ENCODE measurements at regions not wholly inside any gene's neighbourhood (a gene's known extent, or its start where the extent isn't known, plus 50 kb on each side); places are given as distances from the start of the nearest gene placed in this dataset.
"Not testable (repeated sequence)": the region's sequence is repeated elsewhere in the genome, so short reads cannot be mapped to it uniquely, and the experiment has no call there.

- 0 out of 2 replicates have a peak, but pooled peaks have one; percentile 5 for TF ChIP-seq CTCF (conservative IDR thresholded peaks at IDR 0.05; ENCODE audit: low read depth)
- no peak for DNase-seq (ENCODE audit: low spot score)
- ChIA-PET POLR2A (ENCODE audit: low non-redundant PET) (no interaction called here), CTCF (no interaction called here)
- H3K27ac ChIP-seq, result no peak overlapping the region
These were observed 177.9 kb upstream of the ZNF184 start for GRCh38 chr6:27650620-27651370.

GRCh38 chr6:27644528-27644927, 171.6 kb upstream of the ZNF184 start:
- no peak for DNase-seq (ENCODE audit: low spot score)
- TF ChIP-seq CTCF (conservative IDR thresholded peaks at IDR 0.05; ENCODE audit: low read depth), result no peak
- ChIA-PET CTCF (no interaction called here), POLR2A (ENCODE audit: low non-redundant PET) (no interaction called here)
- no peak overlapping the region for H3K27ac ChIP-seq

DNA sequence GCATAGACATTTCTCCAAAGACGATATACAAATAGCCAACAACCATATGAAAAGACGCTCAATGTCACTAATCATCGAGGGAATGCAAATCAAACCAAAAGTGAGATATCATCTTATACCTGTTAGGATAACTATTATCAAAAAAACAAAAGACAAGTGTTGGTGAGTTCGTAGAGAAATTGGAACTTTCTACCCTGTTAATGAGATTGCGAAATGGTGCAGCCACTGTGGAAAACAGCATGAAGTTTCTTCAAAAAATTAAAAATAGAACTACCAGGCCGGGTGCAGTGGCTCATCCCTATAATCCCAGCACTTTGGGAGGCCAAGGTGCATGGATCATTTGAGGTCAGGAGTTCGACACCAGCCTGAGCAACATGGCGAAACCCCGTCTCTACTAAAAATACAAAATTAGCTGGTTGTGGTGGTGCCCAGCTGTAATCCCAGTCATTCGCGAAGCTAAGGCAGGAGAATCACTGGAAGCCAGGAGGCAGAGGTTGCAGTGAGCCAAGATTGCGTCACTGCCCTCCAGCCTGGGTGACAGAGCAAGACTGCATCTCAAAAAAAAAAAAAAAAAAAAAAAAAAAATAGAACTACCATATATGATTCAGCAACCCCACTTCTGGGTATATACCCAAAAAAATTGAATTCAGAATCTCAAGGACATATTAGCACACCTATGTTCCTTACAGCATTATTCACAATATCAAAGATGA, 170.0 kb upstream of the ZNF184 start:
- DNase-seq (ENCODE audit: low spot score), result no peak
- ChIA-PET CTCF (interaction anchor here (0.7 kb wide), 1 partner anchor 129 kb away, joined by 3 read pairs; no protein-coding TSS in a partner anchor), POLR2A (ENCODE audit: low non-redundant PET) (no interaction called here)
- no peak overlapping the region for H3K27ac ChIP-seq
- TF ChIP-seq CTCF (conservative IDR thresholded peaks at IDR 0.05; ENCODE audit: low read depth), result no peak

- DNase-seq (ENCODE audit: low spot score); POLR2A ChIA-PET (ENCODE audit: low non-redundant PET); CTCF ChIA-PET; H3K27ac ChIP-seq: not testable (repeated sequence)
These were observed 163.0 kb upstream of the ZNF184 start for GRCh38 chr6:27635886-27636285.

DNA sequence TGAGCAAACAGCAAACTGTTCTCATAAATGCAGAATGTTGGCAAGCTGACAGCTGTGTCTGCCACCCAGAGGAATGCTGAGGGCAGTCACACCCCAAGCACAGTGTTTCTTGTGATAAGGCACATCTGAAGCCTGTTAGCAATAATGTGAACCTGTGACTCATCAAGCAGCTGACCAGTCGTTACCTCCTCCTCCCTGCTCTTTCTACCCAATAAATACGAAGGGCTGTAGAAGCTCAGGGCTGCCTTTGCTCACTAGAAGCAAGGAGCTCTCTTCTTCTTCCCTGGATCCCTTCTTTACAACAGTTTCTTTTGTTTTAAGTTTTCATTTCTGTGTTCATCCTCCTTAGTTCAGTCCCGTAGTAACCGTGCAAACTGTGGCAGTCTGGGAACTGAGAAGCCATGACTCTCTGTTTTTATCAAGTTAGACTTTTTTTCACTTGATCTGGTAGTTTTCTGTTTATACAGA, 160.3 kb upstream of the ZNF184 start:
- H3K27ac ChIP-seq; POLR2A ChIA-PET (ENCODE audit: low non-redundant PET); DNase-seq (ENCODE audit: low spot score): not testable (repeated sequence)
- CTCF ChIA-PET, result interaction anchor here (0.6 kb wide), 1 partner anchor 71 kb away, joined by 4 read pairs; no protein-coding TSS in a partner anchor

- POLR2A ChIA-PET (ENCODE audit: low non-redundant PET), result no interaction called here
- no peak overlapping the region for H3K27ac ChIP-seq
- no peak for TF ChIP-seq CTCF (conservative IDR thresholded peaks at IDR 0.05; ENCODE audit: low read depth)
- CTCF ChIA-PET, result interaction anchor here (0.8 to 2.3 kb wide), 2 partner anchors 14 to 22 kb away, joined by 4 to 6 read pairs; no protein-coding TSS in a partner anchor
- DNase-seq (ENCODE audit: low spot score), result no peak
These were observed 158.7 kb upstream of the ZNF184 start for GRCh38 chr6:27631609-27631916.

- ChIA-PET CTCF (interaction anchor here (0.5 to 2.3 kb wide), 5 partner anchors 8 to 77 kb away, joined by 3 to 6 read pairs (median 3); no protein-coding TSS in a partner anchor), POLR2A (ENCODE audit: low non-redundant PET) (no interaction called here)
- TF ChIP-seq CTCF (conservative IDR thresholded peaks at IDR 0.05; ENCODE audit: low read depth), result no peak
- peak; percentile 59 for DNase-seq (ENCODE audit: low spot score)
- H3K27ac ChIP-seq, result no peak overlapping the region
These were observed 158.1 kb upstream of the ZNF184 start for GRCh38 chr6:27630727-27631608.

Data from RWPE1 (cell line).